T-helper 1 cell treated with Interleukin-12 subunit alpha and Interleukin-12 subunit beta and Interleukin-4 antibody, amounts not matched to agents 30 ng/mL and 1 ng/mL, for 36 hours (primary cell): ENCODE measurements at regions not wholly inside any gene's neighbourhood (a gene's known extent, or its start where the extent isn't known, plus 50 kb on each side); places are given as distances from the start of the nearest gene placed in this dataset.
"Not testable (repeated sequence)": the region's sequence is repeated elsewhere in the genome, so short reads cannot be mapped to it uniquely, and the experiment has no call there.

ENCODE experiments used
- intact Hi-C: fragments of 100-400 bp; cut with micrococcal nuclease; formaldehyde crosslinking; loops from one replicate; pipeline ENCODE4 v1.15.1; 2024

DNA sequence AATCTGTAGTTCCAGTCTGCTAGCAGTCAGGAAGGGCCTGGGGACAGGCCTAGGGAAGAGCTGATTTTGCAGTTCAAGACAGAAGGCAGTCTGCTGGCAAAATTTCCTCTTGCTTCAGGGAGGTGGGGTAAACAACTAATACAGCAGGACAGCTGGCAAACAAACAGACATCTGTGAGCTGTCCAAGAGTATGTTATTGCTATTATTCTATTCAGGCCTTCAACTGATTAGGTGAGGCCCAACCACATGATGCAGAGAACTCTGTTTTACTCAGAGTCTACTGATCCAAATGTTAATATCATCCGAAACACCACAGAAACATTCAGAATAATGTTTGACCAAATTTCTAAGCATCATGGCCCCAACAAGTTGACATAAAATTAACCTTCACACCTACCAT, 161.0 kb upstream of the E2F7 start:
- intact Hi-C loops, result no loop called here

DNA sequence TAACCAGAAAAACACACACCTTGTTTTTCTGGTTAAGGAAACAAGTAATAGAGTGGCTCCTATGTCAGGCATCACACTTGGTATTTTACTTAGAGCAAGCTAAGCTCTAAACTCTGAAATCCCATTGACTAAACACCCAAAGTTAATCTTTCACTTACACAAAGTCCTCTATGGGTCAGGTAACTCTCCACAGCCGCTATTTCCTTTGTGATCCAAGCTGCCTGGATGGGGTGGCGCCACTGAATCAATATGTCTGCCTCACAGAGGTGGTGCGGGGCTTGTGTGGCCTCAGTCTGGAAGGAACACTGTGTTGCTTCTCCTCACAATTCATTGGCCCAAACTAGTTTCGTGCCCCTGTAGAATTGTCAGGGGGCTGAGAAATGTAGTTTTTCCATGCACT, 160.0 kb upstream of the E2F7 start:
- intact Hi-C loops, result no loop called here

DNA sequence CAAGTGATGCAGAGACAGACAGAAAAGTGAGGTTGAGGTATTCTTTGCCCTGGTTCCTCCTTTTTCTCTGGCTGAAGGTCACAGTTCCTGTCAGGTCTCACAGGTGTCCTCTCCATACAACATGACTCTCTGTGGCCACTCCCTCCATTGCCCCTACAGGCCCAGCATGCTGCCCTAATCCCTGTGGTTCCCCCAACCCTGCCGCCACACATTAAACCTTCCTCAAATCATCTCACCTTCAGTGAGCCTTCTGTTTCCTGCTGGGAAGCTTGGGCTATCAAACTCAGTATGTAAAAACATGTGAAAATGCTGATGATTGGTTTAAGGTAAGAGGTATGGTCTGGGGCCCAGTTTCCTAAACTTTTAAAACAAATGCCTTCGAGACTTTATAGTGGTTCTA, 159.0 kb upstream of the E2F7 start:
- intact Hi-C loops, result no loop called here

DNA sequence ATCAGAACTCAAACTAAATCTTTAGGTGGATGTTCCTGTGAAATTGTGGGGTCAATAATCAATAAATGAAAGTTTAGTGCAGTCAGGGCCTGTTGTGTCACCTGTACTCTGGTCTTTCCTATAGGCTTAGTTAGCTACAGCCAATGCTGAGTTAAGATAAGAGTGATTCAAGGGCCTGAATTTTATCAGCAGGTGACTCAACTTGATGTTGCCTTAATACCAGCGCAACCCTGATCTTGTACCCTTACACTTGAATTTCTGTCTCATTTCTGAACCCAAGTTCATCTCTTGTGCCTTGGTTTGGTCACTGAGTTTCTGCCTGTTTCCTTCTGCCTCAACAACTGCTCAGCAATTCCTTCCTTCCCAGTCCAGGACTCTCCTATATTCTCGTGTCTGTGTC, 157.0 kb upstream of the E2F7 start:
- intact Hi-C loops, result no loop called here

DNA sequence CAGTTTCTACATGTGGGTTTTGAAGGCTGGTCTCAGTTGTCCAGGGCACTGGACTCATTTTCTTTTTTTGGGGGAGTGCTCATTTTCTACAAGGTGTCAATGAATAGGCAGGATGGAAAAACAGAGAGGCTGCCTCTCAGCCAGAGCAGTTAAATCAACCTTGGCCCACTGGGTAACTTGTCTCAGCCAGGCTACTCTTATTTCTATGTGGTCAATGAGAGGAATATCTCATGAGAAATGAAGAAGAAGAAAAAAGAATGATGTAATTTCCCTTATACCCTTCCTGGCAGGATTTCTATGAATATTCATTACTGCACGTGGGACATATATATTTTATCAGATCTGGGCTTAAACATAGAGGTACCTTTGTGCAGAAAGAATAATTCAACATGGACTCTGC, 155.2 kb upstream of the E2F7 start:
- intact Hi-C loops, result no loop called here

DNA sequence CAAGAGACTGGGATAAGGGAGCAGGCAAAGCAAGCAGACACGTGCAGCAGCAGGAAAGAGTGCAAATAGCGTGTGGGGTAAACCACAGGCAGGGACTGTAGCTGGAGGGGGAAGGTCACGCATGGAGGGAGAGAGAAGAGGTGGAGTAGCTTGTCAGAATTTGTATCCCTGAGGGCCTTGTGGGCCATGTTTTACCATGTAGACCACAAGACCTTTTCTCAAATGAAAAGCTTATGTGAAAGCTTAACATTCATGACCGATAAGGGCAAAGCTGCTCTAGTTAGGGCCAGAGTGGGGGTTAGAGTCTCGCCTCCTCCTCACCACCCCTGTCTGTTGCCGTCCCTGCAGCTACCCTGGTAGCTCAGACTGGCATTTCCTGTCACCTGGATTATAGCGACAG, 152.9 kb upstream of the E2F7 start:
- intact Hi-C loops, result no loop called here

DNA sequence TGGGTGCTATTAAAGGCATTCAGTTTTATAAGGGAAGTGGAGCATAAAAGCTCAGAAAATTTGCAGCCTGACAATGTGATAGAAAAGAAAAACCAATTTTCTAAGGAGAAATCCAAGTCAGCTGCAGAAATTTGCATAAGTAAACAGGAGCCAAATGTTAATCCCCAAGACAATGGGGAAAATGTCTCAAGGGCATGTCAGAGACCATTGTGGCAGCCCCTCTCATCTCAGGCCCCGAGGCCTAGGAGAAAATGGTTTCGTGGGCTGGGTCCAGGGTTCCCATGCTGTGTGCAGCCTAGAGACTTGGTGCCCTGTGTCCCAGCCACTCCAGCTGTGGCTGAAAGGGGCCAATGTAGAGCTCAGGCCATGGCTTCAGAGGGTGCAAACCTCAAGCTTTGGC, 150.8 kb upstream of the E2F7 start:
- intact Hi-C loops, result not testable (repeated sequence)

DNA sequence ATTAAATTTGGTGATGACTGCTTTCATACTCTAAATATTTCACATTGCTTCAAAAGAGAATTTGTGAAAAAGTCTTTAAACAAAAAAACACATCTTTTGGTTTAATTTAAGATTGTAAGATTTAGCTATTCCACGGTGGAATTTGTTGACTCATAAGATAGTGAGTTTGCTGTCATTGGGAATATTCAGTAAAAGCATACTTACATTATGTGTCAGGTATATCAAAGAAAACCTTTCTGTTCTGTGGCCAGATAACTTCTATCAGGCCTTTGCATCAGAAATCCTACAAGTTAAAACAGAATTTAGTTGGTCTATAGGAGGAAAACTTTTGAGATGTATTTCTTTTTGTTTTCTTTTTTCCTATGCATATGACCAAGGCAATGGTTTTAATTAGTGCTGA, 148.8 kb upstream of the E2F7 start:
- intact Hi-C loops, result no loop called here

DNA sequence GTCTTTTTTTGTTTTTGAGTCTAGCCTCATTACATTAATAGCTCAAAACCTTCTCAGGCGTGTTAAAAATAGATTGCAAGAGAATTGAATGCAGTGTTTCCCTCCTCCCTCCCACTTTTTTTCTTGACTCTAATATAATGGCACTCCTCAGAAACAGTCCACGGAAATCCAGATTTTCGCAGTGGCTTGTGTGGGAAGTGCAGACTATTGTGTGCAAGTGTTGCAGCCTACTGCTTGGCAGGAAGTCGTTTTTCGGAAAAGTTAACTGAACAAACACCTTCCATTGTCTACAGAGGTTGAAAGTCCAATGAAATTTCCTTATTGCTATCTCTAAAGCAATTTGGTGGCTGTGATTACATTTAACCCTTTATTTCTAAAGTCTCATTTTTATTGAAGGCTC, 147.9 kb upstream of the E2F7 start:
- intact Hi-C loops, result no loop called here

DNA sequence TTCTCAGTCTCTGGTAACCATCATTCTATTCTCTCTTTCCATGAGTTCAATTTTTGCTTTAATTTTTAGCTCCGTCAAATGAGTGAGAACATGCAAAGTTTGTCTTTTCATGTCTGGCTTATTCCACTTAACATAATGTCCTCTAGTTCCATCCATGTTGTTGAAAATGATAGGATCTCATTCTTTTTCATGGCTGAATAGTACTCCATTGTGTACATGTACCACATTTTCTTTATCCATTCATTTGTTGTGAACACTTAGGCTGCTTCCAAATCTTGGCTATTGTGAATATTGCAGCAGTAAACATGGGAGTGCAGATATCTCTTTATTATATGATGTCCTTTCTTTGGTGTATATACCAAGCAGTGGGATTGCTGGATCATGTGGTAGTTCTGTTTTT, 145.4 kb upstream of the E2F7 start:
- intact Hi-C loops, result no loop called here

DNA sequence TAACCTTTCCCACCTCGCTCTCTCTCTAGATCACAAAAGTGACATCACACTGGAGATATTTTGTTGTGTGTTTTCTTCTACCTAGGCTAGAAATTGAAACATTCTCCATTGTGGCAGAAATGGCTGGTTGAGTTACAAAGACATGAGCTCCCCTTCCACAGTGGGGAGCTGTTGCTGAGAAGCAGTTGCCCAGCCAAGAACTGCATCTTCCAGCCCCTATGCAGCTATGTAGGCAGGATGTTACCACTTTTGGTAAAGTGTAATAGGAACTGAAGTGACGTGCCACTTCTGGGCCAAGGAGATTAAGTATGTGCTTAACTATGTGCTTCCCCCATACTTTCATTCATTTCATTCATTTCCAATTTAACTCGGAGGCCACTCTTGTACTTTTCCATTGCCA, 138.7 kb upstream of the E2F7 start:
- intact Hi-C loops, result no loop called here

DNA sequence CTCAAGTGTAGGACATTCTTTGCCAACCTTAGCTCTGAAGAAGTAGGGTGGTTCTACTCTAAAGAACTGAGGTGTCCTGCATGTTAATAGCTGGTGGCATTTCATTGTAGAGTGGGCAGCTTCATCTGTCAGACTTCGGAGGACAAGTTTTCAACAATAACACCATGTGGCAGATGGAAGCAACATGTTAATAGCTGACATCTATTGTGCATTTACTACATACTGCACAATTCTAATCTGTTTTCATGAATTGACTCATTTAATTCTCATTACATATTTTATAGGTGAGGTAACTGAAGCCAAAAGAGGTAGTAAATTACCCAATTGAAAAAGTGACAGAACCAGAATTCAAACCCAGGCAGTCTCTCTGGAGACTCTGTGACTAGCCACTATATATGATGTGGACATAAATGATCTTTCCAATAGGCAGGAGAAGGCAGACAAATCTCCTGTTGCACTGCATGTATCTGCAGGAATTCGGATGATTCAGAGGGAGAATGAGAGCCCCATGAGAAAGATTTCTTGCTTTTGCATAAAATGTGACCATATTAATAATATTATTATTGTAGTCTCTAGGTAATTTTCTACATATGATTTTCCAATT, 137.2 kb upstream of the E2F7 start:
- intact Hi-C loops, result no loop called here

DNA sequence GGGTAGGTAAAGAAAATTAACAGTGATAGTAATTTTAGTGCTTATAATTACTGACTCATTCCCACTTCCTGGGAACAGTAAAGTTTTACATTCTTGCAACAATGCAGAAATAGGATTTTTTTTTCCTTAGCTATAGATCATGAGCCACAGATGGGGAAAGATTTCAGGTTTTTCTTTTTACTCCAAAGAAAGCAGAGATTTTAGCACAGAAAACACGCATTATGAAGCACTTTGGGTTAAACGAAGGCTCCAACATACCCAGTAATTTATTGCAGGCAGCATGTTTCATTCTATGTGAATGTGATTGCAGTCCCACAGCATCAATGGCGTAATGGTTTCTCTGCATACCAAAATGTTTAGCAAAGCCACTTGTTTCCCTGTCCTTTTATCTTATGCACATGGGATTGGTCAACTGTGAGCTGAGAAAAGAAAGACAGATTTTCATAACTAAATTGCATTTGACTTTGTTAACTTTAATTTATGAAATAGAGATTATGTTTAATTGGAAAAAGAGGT, 124.6 kb upstream of the E2F7 start:
- intact Hi-C loops, result no loop called here

DNA sequence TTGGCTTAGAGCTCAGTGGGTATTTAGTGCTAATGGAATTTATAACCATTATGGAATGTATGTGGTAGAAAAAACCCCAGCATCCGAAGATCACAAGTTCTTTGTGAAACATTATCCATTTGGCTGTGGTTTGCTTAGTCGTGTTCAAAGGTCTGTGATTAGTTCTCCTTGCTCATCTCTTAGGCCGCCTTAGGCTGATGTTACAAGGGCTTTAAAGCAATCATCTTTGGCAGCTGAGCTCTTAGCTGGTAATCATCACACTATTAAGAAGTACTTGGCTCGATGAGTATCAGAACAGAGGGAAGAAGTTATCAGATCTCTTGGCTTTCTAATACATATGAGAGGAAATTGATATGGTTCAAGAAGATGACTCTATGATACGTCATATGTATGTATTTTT, 124.1 kb upstream of the E2F7 start:
- intact Hi-C loops, result no loop called here

DNA sequence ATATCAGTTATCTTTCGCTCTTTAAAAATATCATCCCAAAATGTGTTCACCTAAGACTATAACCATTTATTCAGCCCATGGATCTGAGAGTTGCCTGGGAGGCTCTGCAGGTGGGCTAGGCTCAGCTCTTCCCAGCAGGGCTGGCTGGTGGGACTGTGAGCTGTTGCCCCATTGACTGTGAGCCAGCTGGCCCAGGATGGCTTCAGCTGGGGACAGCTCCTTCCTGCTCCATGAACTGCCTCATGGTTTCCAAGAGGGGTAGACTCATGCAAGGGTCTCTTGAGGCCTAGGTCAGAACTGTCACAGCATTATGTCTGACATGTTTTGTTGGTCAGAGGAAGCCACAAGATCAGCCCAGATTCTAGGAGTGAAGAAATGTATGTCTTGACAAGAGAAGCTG, 114.1 kb upstream of the E2F7 start:
- intact Hi-C loops, result no loop called here

DNA sequence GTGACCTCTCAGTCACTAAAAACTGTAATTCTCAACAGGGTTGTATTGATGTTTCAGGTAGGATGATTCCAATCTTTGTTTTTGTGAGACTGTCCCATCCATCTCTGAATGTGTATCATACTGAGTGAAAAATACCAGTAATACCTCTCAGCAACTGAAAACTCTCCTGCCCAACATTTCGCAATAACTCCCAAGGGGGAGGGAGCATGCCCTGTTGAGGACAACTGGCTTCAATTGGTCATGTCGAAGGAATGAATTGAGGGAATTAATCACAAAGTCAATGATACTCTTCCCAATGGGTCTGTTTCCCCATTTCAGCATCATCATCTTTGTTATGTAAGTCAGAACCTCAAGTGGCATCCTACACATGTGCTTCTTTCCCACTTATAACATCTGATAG, 102.4 kb upstream of the E2F7 start:
- intact Hi-C loops, result no loop called here

DNA sequence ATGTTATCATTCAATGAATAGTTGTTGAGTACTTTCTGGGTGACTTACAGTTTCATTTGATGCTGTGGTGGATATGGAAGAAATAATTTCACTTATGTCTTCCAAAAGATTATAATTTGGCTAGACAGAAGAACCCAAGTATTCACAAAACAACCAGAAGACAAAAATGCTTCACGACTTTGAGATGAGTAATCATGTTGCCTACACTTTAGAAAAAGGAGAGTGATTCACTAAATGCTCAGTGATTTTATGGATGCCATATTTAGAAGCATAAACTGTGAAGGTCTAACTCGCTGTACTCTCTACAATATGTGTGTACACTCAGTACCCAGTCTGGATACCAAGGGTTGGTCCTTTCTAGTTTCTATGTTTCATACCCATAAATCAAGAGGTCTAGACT, 101.3 kb upstream of the E2F7 start:
- intact Hi-C loops, result no loop called here

DNA sequence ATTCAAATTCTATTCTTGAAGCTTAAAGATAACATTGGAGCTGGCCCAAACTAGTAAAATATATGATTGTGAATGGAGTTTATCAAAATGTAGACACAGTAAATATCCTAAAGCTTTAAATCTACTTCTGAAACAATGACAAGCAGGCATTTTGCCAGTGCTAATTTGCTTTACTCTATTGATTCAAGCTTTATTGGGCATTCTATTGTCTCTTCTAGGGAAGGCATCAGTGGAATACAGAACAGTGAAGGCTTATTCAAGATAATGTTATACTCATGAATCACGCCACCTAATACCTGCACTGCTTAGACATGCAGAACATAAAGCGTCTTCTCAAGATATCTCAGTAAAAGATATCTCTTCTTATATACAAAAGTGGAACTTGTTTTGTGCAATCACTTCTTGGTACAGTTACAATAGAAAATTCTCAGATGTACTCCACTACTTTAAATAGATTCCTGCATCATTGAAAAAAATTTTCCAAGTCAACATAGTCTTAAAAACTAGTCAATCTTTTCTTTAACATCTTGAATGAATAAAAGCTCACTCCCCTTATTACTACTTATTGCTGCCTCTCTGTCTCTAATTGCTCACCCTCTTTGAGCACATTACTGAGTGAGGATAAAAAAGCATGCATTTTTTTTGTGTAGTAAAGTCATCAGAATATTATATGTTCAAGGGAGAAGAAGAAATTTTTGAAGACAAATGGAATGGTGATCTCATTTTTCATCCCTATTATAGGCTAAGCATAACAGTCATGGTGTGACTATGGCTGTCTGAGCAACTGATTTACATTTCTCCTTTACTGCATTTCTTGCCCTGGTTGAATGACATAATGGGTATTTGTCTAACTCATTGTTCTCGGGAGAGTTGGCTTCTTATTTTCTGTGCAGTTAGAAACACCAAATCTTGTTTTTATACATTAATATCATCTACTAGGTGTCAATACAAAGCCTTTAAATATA, 98.0 kb upstream of the E2F7 start:
- intact Hi-C loops, result no loop called here

DNA sequence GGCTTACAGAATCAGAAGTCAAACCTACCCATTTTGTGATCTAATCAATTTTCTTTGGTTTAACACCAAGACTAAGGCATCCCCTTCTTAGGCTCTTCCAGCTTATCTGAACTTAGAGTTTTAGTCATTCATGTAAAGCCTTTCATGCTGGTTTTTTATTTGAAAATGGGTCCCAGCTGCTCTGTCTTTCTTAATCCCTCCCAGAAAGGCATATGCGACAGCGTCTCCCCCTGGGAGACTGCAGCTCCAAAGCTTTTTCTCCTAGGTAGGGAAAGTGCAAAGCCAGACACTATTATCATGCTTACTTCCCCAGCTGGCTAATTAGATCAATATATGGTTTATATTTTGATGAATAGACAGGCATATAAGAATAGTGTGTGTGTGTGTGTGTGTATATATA, 96.6 kb upstream of the E2F7 start:
- intact Hi-C loops, result no loop called here

DNA sequence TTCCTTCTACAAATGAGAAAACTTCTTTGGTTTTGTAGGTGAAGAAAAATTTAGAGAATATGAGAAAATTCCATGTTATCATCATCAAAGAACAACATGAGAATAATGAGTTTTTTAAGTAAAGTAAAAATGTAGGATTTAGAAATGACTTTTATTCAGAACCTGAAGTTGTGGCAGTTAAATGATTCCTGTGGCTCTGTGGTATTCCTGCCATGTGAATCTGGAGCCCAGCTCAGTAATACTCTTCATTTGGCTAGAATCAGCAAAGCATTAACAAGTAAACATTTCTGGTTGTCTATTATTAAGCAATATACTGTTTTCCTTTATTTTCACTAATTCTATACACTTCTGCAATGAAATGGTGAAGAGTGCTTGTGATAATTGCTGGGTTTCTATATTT, 95.6 kb upstream of the E2F7 start:
- intact Hi-C loops, result no loop called here

DNA sequence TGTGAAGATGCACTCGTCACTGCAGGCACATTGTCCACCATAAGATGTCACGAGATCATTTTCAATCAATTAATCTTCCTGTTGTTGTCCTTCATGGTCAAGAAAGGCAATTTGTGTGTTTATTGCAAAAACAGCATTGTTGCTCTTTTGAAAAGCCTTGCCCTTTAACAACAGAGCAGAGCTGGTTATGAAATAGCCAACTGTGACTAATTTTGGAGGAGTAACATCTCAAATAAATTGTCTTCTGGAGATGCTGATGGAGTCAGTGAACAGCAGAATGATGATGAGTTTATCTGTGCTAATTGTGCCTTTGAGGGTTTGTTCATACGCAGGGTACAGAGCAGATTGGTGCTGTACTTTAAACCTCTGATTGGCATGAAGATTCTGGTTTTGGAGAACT, 88.3 kb upstream of the E2F7 start:
- intact Hi-C loops, result loop anchor here (10.0 kb wide), 1 partner anchor 531 kb away; no protein-coding TSS in a partner anchor

DNA sequence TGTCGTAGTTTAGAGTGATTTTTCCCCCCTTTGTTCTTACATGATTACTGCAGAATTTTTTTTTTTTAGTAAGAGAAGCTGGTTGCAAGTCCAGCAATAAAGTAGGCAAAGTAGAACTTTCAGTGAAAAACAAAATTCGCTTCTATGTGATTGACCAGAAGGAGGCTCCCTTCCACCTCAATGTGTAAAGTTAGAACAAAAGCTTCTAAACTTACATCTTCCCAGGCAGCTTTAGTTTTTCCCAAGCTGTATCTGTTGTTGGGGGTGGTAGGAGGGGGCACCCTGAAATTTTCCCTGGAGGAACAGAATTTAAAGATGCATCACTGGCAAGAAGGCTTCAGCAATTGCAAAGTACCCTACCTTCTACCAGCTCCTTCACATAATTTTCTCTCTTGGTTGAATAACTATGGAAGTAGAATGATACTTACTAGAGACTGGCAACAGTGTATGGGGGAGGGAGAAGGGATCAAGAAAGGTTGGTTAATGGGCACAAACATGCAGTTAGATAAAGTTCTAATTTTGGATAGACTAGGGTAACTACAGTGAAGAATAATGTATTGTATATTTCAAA, 87.3 kb upstream of the E2F7 start:
- intact Hi-C loops, result loop anchor here (10.0 kb wide), 1 partner anchor 532 kb away; no protein-coding TSS in a partner anchor
